Peyer's patch (tissue), 4 donors: ENCODE measurements at regions not wholly inside any gene's neighbourhood (a gene's known extent, or its start where the extent isn't known, plus 50 kb on each side); places are given as distances from the start of the nearest gene placed in this dataset.

Experiments used
- POLR2A ChIP-seq, 2 donors: fragments of 450-650 bp; IDR thresholded peaks; one replicate each; pipeline ENCODE4 v1.5.1; 2017; ENCODE audit warnings: antibody characterized with exemption in 2 of 2, mild to moderate bottlenecking in 2 of 2, moderate library complexity in 2 of 2
- TF ChIP-seq, protein P1 (sequence below), 6 experiments: fragments of 450-650 bp in 4 of 6; fragments of 200-600 bp in 2 of 6; sonication (generic) in 1 of 6; IDR thresholded peaks; one replicate each; pipeline ENCODE4 v1.5.1; 2017 to 2019; ENCODE audit warnings: antibody characterized with exemption in 6 of 6, mild to moderate bottlenecking in 3 of 6, moderate library complexity in 1 of 6

DNA sequence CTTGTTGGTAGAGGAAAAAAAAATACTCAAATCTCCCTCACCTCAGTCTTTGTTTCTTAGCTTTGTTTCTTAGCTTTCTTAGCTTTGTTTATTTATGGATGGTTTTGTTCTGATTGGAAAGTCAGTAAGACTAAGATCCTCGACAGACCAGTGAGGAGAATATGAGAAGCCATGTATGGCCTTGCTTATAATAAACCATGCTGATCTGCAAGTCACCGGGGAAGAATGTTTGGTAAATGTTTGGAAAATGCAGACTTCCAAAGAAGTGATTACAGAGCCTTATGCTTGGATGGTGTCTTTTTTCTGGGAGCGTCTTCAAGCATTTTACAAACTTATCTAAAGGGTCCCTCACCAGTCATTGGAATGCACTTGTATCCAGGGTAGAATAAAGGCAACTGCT, 90.1 kb upstream of the NOCT start:
- TF ChIP-seq, protein P1, sequence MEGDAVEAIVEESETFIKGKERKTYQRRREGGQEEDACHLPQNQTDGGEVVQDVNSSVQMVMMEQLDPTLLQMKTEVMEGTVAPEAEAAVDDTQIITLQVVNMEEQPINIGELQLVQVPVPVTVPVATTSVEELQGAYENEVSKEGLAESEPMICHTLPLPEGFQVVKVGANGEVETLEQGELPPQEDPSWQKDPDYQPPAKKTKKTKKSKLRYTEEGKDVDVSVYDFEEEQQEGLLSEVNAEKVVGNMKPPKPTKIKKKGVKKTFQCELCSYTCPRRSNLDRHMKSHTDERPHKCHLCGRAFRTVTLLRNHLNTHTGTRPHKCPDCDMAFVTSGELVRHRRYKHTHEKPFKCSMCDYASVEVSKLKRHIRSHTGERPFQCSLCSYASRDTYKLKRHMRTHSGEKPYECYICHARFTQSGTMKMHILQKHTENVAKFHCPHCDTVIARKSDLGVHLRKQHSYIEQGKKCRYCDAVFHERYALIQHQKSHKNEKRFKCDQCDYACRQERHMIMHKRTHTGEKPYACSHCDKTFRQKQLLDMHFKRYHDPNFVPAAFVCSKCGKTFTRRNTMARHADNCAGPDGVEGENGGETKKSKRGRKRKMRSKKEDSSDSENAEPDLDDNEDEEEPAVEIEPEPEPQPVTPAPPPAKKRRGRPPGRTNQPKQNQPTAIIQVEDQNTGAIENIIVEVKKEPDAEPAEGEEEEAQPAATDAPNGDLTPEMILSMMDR (IDR thresholded peaks at IDR 0.05): no peak
- no peak for TF ChIP-seq POLR2A (IDR thresholded peaks at IDR 0.05)
